Endothelial cell of umbilical vein (primary cell): ENCODE measurements at regions not wholly inside any gene's neighbourhood (a gene's known extent, or its start where the extent isn't known, plus 50 kb on each side); places are given as distances from the start of the nearest gene placed in this dataset.

Source experiments
- BruUV-seq: library from RNA; stranded (reverse); fragments of 400-500 nt; replicated peaks from 2 replicates; lab custom pipeline; 2021; lab: Mats Ljungman, UMichigan
- CTCF ChIA-PET: fragments of 300-600, 350-600 bp; sonication (Branson Sonifier 250); formaldehyde crosslinking; loops from one replicate; lab custom pipeline; 2021; ENCODE audit warnings: antibody characterized with exemption, inconsistent platforms; lab: Charles Lee
- POLR2A ChIA-PET: fragments of 300-600, 350-600 bp; sonication (Branson Sonifier 250); formaldehyde crosslinking; loops from one replicate; lab custom pipeline; 2021; ENCODE audit warnings: antibody characterized with exemption, inconsistent platforms; lab: Charles Lee
- DNase-seq: peaks from one replicate; pipeline ENCODE4 v3.0.0-alpha.2; 2011; ENCODE audit warnings: low read depth, low spot score
- FAIRE-seq: peaks from 2 replicates; lab custom pipeline; 2011; peaks lifted over from hg19 to GRCh38; lab: Jason Lieb, UNC
- H2AFZ ChIP-seq: 2 replicates; pipeline ENCODE4 v1.6.0; 2012; ENCODE audit warnings: low read depth, low read length, control low read depth, inconsistent platforms
- H3K27ac ChIP-seq: 2 replicates; pipeline ENCODE4 v1.5.1; 2011; ENCODE audit warnings: low read depth, mild to moderate bottlenecking, control low read depth, low read length, moderate library complexity; ENCODE audit not compliant: insufficient read depth
- H3K27me3 ChIP-seq, 2 experiments: 2 replicates each; pipeline versions ENCODE4 v1.6.0 to v1.6.1; 2011; ENCODE audit warnings: low read length in 2 of 2, mixed read lengths in 1 of 2; ENCODE audit not compliant: control insufficient read depth in 2 of 2, insufficient read depth in 2 of 2
- H3K36me3 ChIP-seq, 2 experiments: 2 replicates in 1 of 2; 3 replicates in 1 of 2; pipeline ENCODE4 v1.5.1; 2011; ENCODE audit warnings: low read length in 2 of 2, mild to moderate bottlenecking in 1 of 2, moderate library complexity in 1 of 2; ENCODE audit not compliant: control insufficient read depth in 2 of 2, insufficient read depth in 2 of 2; ENCODE audit errors: extremely low read depth in 1 of 2
- H3K4me1 ChIP-seq: 3 replicates; pipeline ENCODE4 v1.5.1; 2011; ENCODE audit warnings: mild to moderate bottlenecking, low read length; ENCODE audit not compliant: control insufficient read depth, insufficient read depth; ENCODE audit errors: extremely low read depth
- H3K4me2 ChIP-seq: 2 replicates; pipeline ENCODE4 v1.6.1; 2011; ENCODE audit warnings: low read length, control low read depth, mixed read lengths; ENCODE audit not compliant: insufficient read depth
- H3K4me3 ChIP-seq, 3 experiments: fragments of 200-600 bp in 1 of 3; sonication (generic), shearing (Covaris generic) in 1 of 3; replicated peaks in 1 of 3; 2 replicates each; pipeline ENCODE4 v1.5.1; 2011 to 2016; ENCODE audit warnings: control low read depth in 3 of 3, low read length in 3 of 3, mild to moderate bottlenecking in 2 of 3, inconsistent platforms in 1 of 3, low read depth in 1 of 3, moderate library complexity in 1 of 3; ENCODE audit not compliant: insufficient read depth in 1 of 3
- H3K79me2 ChIP-seq: 2 replicates; pipeline ENCODE4 v1.6.0; 2012; ENCODE audit warnings: low read length, inconsistent platforms; ENCODE audit not compliant: control insufficient read depth, insufficient read depth
- H3K9ac ChIP-seq: replicated peaks from 2 replicates; pipeline ENCODE3; 2011; ENCODE audit warnings: low read length, control low read depth; ENCODE audit not compliant: insufficient read depth; ENCODE audit errors: extremely low read depth
- H3K9me1 ChIP-seq: replicated peaks from 3 replicates; pipeline ENCODE4 v1.6.0; 2011; ENCODE audit warnings: mild to moderate bottlenecking, low read length; ENCODE audit not compliant: control insufficient read depth, insufficient read depth; ENCODE audit errors: extremely low read depth
- H3K9me3 ChIP-seq: replicated peaks from 2 replicates; pipeline ENCODE4 v1.5.1; 2012; ENCODE audit warnings: low read length, inconsistent platforms; ENCODE audit not compliant: control insufficient read depth, insufficient read depth
- H4K20me1 ChIP-seq: replicated peaks from 2 replicates; pipeline ENCODE3; 2011; ENCODE audit warnings: mild to moderate bottlenecking, low read length; ENCODE audit not compliant: control insufficient read depth, insufficient read depth; ENCODE audit errors: extremely low read depth
- CTCF ChIP-seq, 2 donors: IDR thresholded peaks; 1 replicate in 1 of 2; 2 replicates in 1 of 2; pipeline ENCODE4 v1.5.1; 2011; ENCODE audit warnings: low read length in 2 of 2, mild to moderate bottlenecking in 2 of 2, moderate library complexity in 2 of 2, control low read depth in 1 of 2, inconsistent platforms in 1 of 2, low read depth in 1 of 2; ENCODE audit not compliant: insufficient read depth in 1 of 2; ENCODE audit errors: extremely low read depth in 1 of 2
- EZH2 ChIP-seq: IDR thresholded peaks from 2 replicates; pipeline ENCODE4 v1.6.1; 2012; ENCODE audit warnings: borderline replicate concordance, low read depth, mild to moderate bottlenecking, moderate library complexity, low read length, inconsistent platforms; ENCODE audit not compliant: severe bottlenecking
- FOS ChIP-seq: IDR thresholded peaks from 2 replicates; pipeline ENCODE4 v1.6.1; 2011; ENCODE audit warnings: mild to moderate bottlenecking, low read length, moderate library complexity, borderline replicate concordance; ENCODE audit not compliant: insufficient read depth
- GATA2 ChIP-seq: IDR thresholded peaks from 2 replicates; pipeline ENCODE4 v1.7.0; 2011; ENCODE audit warnings: low read depth, mild to moderate bottlenecking, moderate library complexity, mixed read lengths, low read length; ENCODE audit not compliant: insufficient read length, insufficient read depth
- JUN ChIP-seq: IDR thresholded peaks from 2 replicates; pipeline ENCODE4 v1.6.1; 2011; ENCODE audit warnings: borderline replicate concordance, low read depth; ENCODE audit not compliant: insufficient read length, insufficient read depth
- MAX ChIP-seq: IDR thresholded peaks from 2 replicates; pipeline ENCODE4 v1.6.1; 2011; ENCODE audit not compliant: insufficient read depth, insufficient read length
- MYC ChIP-seq: IDR thresholded peaks from one replicate; pipeline ENCODE4 v1.6.1; 2011; ENCODE audit warnings: mild to moderate bottlenecking, low read depth, low read length
- POLR2A ChIP-seq: IDR thresholded peaks from 2 replicates; pipeline ENCODE4 v1.6.1; 2012; ENCODE audit warnings: low read depth, mild to moderate bottlenecking, control low read depth, low read length
- POLR2AphosphoS5 ChIP-seq: IDR thresholded peaks from 2 replicates; pipeline ENCODE4 v1.6.1; 2012; ENCODE audit warnings: low read depth, mild to moderate bottlenecking, control low read depth, low read length, moderate library complexity; ENCODE audit not compliant: insufficient read depth
- dilution Hi-C: fragments of 300-500 bp; cut with MboI; formaldehyde crosslinking; loops from one replicate; pipeline ENCODE4 v1.15.0; 2019; ENCODE audit warnings: low sequenced_read_pairs; ENCODE audit not compliant: extremely low pct_ligation_motif_present
- intact Hi-C: fragments of 100-400 bp; cut with micrococcal nuclease; formaldehyde crosslinking; loops from one replicate; pipeline ENCODE4 v1.10.0; 2022

GRCh38 chr7:118389629-118390028 lies 165.1 kb downstream of the ANKRD7 start:
- dilution Hi-C loops = no loop called here
- no peak overlapping the region for H3K4me2 ChIP-seq
- H3K9me3 ChIP-seq = no peaks in the 10 kb centered on the region
- H3K9ac ChIP-seq = no peak overlapping the region
- no peak overlapping the region for H2AFZ ChIP-seq
- no peaks in the 10 kb centered on the region for H4K20me1 ChIP-seq
- ChIA-PET POLR2A (no interaction called here), CTCF (no interaction called here)
- H3K4me1 ChIP-seq = no peaks in the 10 kb centered on the region
- H3K27ac ChIP-seq = no peak overlapping the region
- DNase-seq = no peak
- no peaks in the 10 kb centered on the region for H3K79me2 ChIP-seq
- H3K36me3 ChIP-seq = no peaks in the 10 kb centered on the region
- no peak for FAIRE-seq
- no peak for TF ChIP-seq POLR2A
- H3K27me3 ChIP-seq = no peaks in the 10 kb centered on the region
- H3K9me1 ChIP-seq = no peaks in the 10 kb centered on the region
- intact Hi-C loops = no loop called here
- H3K4me3 ChIP-seq = no peak overlapping the region
- no TSS peak for BruUV-seq

- ChIA-PET CTCF (no interaction called here), POLR2A (no interaction called here)
- no peak overlapping the region for H3K9ac ChIP-seq
- TF ChIP-seq CTCF (IDR thresholded peaks at IDR 0.05; ENCODE audit: extremely low read depth in 1 of 2, insufficient read depth in 1 of 2, low read depth in 1 of 2, low read length in 2 of 2) (no peak), FOS (no peak), MYC (no peak), POLR2A (no peak), EZH2 (no peak), GATA2 (no peak), JUN (no peak), MAX (no peak), POLR2AphosphoS5 (no peak)
- no peaks in the 10 kb centered on the region for H3K9me3 ChIP-seq
- no peak for FAIRE-seq
- H3K4me3 ChIP-seq = no peak overlapping the region
- no peaks in the 10 kb centered on the region for H3K36me3 ChIP-seq
- no peak overlapping the region for H3K27ac ChIP-seq
- no peaks in the 10 kb centered on the region for H3K9me1 ChIP-seq
- no peak overlapping the region for H3K4me2 ChIP-seq
- intact Hi-C loops = no loop called here
- no peak overlapping the region for H2AFZ ChIP-seq
- no peak for DNase-seq
- dilution Hi-C loops = no loop called here
- BruUV-seq = no TSS peak
- H3K27me3 ChIP-seq = no peaks in the 10 kb centered on the region
- H3K79me2 ChIP-seq = no peaks in the 10 kb centered on the region
- no peaks in the 10 kb centered on the region for H3K4me1 ChIP-seq
- no peaks in the 10 kb centered on the region for H4K20me1 ChIP-seq
These were observed 179.7 kb downstream of the ANKRD7 start for GRCh38 chr7:118404211-118404610.
